H1 (cell line): ENCODE measurements at regions not wholly inside any gene's neighbourhood (a gene's known extent, or its start where the extent isn't known, plus 50 kb on each side); places are given as distances from the start of the nearest gene placed in this dataset.

Experiments
- CBX5 ChIP-seq: fragments of 300-800, 300-1000 bp; sonication (generic); IDR thresholded peaks from 2 replicates; pipeline ENCODE4 v1.7.1; 2016; ENCODE audit warnings: antibody characterized with exemption, low read length, low read depth
- CREB1 ChIP-seq: IDR thresholded peaks from 2 replicates; pipeline ENCODE4 v1.6.1; 2012; ENCODE audit warnings: inconsistent platforms
- CTCF ChIP-seq, 3 experiments: IDR thresholded peaks; 1 replicate in 2 of 3; 2 replicates in 1 of 3; pipeline versions ENCODE4 v1.5.1 to v1.6.1; 2011; ENCODE audit warnings: low read length in 3 of 3, mild to moderate bottlenecking in 3 of 3, inconsistent platforms in 2 of 3, low read depth in 1 of 3, moderate library complexity in 1 of 3; ENCODE audit not compliant: insufficient read depth in 1 of 3; ENCODE audit errors: control extremely low read depth in 1 of 3
- HDAC6 ChIP-seq: IDR thresholded peaks from one replicate; pipeline ENCODE4 v1.7.1; 2012; ENCODE audit warnings: low read depth, mild to moderate bottlenecking, inconsistent platforms, low read length, moderate library complexity
- POLR2A ChIP-seq, 2 experiments: IDR thresholded peaks; 1 replicate in 1 of 2; 2 replicates in 1 of 2; pipeline ENCODE4 v1.6.1; 2011; ENCODE audit warnings: low read depth in 2 of 2, low read length in 2 of 2, mild to moderate bottlenecking in 2 of 2; ENCODE audit errors: control extremely low read depth in 1 of 2
- USF2 ChIP-seq: IDR thresholded peaks from 2 replicates; pipeline ENCODE4 v1.6.1; 2011; ENCODE audit warnings: low read length, improper control_type of control experiment
- YY1 ChIP-seq: IDR thresholded peaks from 2 replicates; pipeline ENCODE4 v1.6.1; 2011; ENCODE audit warnings: low read depth, mild to moderate bottlenecking, low read length

- TF ChIP-seq YY1 (no peak), CREB1 (no peak), CTCF (IDR thresholded peaks at IDR 0.05; ENCODE audit: control extremely low read depth in 1 of 3, insufficient read depth in 1 of 3, low read depth in 1 of 3, low read length in 3 of 3) (no peak), HDAC6 (no peak), USF2 (no peak), POLR2A (IDR thresholded peaks at IDR 0.05; ENCODE audit: control extremely low read depth in 1 of 2, low read depth in 2 of 2, low read length in 2 of 2) (no peak), CBX5 (no peak)
Observed at GRCh38 chr12:31217356-31218130, 108.4 kb downstream of the SINHCAF start.
